Amygdala (tissue), 56 donors: ENCODE measurements at regions not wholly inside any gene's neighbourhood (a gene's known extent, or its start where the extent isn't known, plus 50 kb on each side); places are given as distances from the start of the nearest gene placed in this dataset.
"Not testable (repeated sequence)": the region's sequence is repeated elsewhere in the genome, so short reads cannot be mapped to it uniquely, and the experiment has no call there.

Source experiments
- DNase-seq, 56 donors: peaks; one replicate each; lab custom pipeline; 2025; lab: John Stamatoyannopoulos, UW

GRCh38 chr1:29575277-29575676 lies 339.0 kb downstream of the PTPRU start:
- DNase-seq = no peak

- DNase-seq = no peak
Observed at GRCh38 chr1:29574871-29575270, 338.5 kb downstream of the PTPRU start.

- no peak for DNase-seq
Observed at GRCh38 chr1:29569971-29570634, 333.8 kb downstream of the PTPRU start.

GRCh38 chr1:29567257-29567656 lies 330.9 kb downstream of the PTPRU start:
- no peak for DNase-seq

GRCh38 chr1:29565490-29565889 lies 329.2 kb downstream of the PTPRU start:
- DNase-seq = no peak

- no peak for DNase-seq
Observed at GRCh38 chr1:29563571-29563970, 327.2 kb downstream of the PTPRU start.

- no peak for DNase-seq
Observed at GRCh38 chr1:29563092-29563491, 326.8 kb downstream of the PTPRU start.

- no peak for DNase-seq
Observed at GRCh38 chr1:29559056-29559455, 322.7 kb downstream of the PTPRU start.

GRCh38 chr1:29557701-29558600 lies 321.6 kb downstream of the PTPRU start:
- no peak for DNase-seq

- DNase-seq = no peak
Observed at GRCh38 chr1:29557066-29557465, 320.7 kb downstream of the PTPRU start.

GRCh38 chr1:29556657-29557056 lies 320.3 kb downstream of the PTPRU start:
- DNase-seq = no peak

GRCh38 chr1:29555043-29555620 lies 318.8 kb downstream of the PTPRU start:
- DNase-seq = no peak

- no peak for DNase-seq
Observed at GRCh38 chr1:29554208-29554778, 318.0 kb downstream of the PTPRU start.

GRCh38 chr1:29551123-29551936 lies 315.0 kb downstream of the PTPRU start:
- no peak for DNase-seq

- DNase-seq = no peak
Observed at GRCh38 chr1:29550119-29550841, 314.0 kb downstream of the PTPRU start.

- DNase-seq = not testable (repeated sequence)
Observed at GRCh38 chr1:29549728-29550118, 313.4 kb downstream of the PTPRU start.

GRCh38 chr1:29549001-29549400 lies 312.7 kb downstream of the PTPRU start:
- DNase-seq = no peak

- no peak for DNase-seq
Observed at GRCh38 chr1:29548091-29548490, 311.8 kb downstream of the PTPRU start.

GRCh38 chr1:29547300-29547699 lies 311.0 kb downstream of the PTPRU start:
- DNase-seq = no peak

GRCh38 chr1:29546496-29546895 lies 310.2 kb downstream of the PTPRU start:
- DNase-seq = peak in 1 of 56 donors; percentile 17
